ENCODE measurements at regions not wholly inside any gene's neighbourhood (a gene's known extent, or its start where the extent isn't known, plus 50 kb on each side); places are given as distances from the start of the nearest gene placed in this dataset.

DNA sequence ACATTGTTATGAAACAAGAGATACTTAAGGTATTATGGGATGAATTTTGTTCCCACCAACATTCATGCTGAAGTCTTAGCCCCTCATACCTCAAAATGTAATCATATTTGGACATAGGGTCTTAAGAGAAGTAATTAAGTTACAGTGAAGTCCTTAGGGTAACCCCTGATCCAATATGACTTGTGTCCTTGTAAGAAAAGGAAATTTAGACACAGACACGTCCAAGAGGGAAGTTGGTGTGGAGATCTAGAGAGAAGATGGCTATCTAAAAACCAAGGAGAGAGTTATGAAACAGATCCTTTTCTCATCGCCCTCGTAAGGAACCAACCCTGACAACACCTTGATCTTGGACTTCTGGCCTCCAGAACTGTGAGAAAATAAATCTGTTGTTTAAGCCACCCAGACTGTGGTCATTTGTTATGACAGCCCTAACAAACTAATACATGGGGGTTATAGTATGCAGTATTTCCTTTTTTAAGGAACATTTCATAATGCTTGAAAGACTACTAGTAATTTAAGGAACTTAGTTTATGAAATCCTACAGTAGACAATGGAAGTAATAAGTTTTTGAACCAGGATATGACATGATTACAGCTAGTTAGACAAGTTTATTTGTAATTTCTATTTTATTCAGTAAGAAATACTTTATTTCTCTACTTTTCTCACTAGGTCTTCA lies 875.5 kb upstream of the ADGRL2 start:
- TF ChIP-seq, protein P1, sequence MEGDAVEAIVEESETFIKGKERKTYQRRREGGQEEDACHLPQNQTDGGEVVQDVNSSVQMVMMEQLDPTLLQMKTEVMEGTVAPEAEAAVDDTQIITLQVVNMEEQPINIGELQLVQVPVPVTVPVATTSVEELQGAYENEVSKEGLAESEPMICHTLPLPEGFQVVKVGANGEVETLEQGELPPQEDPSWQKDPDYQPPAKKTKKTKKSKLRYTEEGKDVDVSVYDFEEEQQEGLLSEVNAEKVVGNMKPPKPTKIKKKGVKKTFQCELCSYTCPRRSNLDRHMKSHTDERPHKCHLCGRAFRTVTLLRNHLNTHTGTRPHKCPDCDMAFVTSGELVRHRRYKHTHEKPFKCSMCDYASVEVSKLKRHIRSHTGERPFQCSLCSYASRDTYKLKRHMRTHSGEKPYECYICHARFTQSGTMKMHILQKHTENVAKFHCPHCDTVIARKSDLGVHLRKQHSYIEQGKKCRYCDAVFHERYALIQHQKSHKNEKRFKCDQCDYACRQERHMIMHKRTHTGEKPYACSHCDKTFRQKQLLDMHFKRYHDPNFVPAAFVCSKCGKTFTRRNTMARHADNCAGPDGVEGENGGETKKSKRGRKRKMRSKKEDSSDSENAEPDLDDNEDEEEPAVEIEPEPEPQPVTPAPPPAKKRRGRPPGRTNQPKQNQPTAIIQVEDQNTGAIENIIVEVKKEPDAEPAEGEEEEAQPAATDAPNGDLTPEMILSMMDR (conservative IDR thresholded peaks at IDR 0.05; ENCODE audit: low read length), result no peak
- TF ChIP-seq EZH2phosphoT487 (IDR thresholded peaks at IDR 0.05; ENCODE audit: borderline replicate concordance, low read depth, low read length), result no peak
